Activated naive CD4-positive, alpha-beta T cell treated with anti-CD3 and anti-CD28 coated beads, Interleukin-2, amount 50 U/mL, for 24 hours (primary cell): ENCODE measurements at regions not wholly inside any gene's neighbourhood (a gene's known extent, or its start where the extent isn't known, plus 50 kb on each side); places are given as distances from the start of the nearest gene placed in this dataset.
"Not testable (repeated sequence)": the region's sequence is repeated elsewhere in the genome, so short reads cannot be mapped to it uniquely, and the experiment has no call there.

Experiments
- H3K27ac Mint-ChIP-seq: one replicate; pipeline ENCODE4 v1.8.0; 2021; ENCODE audit warnings: mild to moderate bottlenecking, mixed read lengths
- H3K27me3 Mint-ChIP-seq: one replicate; pipeline ENCODE4 v1.8.0; 2021; ENCODE audit warnings: mixed read lengths
- H3K36me3 Mint-ChIP-seq: one replicate; pipeline ENCODE4 v1.8.0; 2021; ENCODE audit warnings: mixed read lengths
- H3K4me1 Mint-ChIP-seq: one replicate; pipeline ENCODE4 v1.8.0; 2021; ENCODE audit warnings: mixed read lengths
- H3K4me3 Mint-ChIP-seq: one replicate; pipeline ENCODE4 v1.8.0; 2021; ENCODE audit warnings: mild to moderate bottlenecking, mixed read lengths
- H3K9me3 Mint-ChIP-seq: one replicate; pipeline ENCODE4 v1.8.0; 2021; ENCODE audit warnings: mixed read lengths

- Mint-ChIP-seq H3K9me3 (no peaks in the 10 kb centered on the region), H3K4me1 (no peaks in the 10 kb centered on the region), H3K4me3 (no peak overlapping the region), H3K27ac (no peak overlapping the region), H3K27me3 (peaks cover 39% of the 10 kb centered on the region), H3K36me3 (peaks cover 2% of the 10 kb centered on the region)
Observed at GRCh38 chr5:138702166-138703077, 50.8 kb upstream of the CTNNA1 start.

- Mint-ChIP-seq H3K27me3 (peaks cover 40% of the 10 kb centered on the region), H3K9me3 (no peaks in the 10 kb centered on the region), H3K27ac (no peak overlapping the region), H3K4me1 (no peaks in the 10 kb centered on the region), H3K36me3 (peaks cover 2% of the 10 kb centered on the region), H3K4me3 (no peak overlapping the region)
Observed at GRCh38 chr5:138701678-138702077, 51.5 kb upstream of the CTNNA1 start.

GRCh38 chr5:138700581-138701362, 52.5 kb upstream of the CTNNA1 start:
- Mint-ChIP-seq H3K36me3 (peaks cover 2% of the 10 kb centered on the region), H3K4me1 (no peaks in the 10 kb centered on the region), H3K27ac (no peak overlapping the region), H3K9me3 (no peaks in the 10 kb centered on the region), H3K4me3 (no peak overlapping the region), H3K27me3 (peaks cover 39% of the 10 kb centered on the region)

GRCh38 chr5:138699482-138699881, 53.7 kb upstream of the CTNNA1 start:
- Mint-ChIP-seq H3K27me3 (peaks cover 38% of the 10 kb centered on the region), H3K27ac (no peak overlapping the region), H3K9me3 (no peaks in the 10 kb centered on the region), H3K4me1 (no peaks in the 10 kb centered on the region), H3K36me3 (peaks cover 2% of the 10 kb centered on the region), H3K4me3 (no peak overlapping the region)

DNA sequence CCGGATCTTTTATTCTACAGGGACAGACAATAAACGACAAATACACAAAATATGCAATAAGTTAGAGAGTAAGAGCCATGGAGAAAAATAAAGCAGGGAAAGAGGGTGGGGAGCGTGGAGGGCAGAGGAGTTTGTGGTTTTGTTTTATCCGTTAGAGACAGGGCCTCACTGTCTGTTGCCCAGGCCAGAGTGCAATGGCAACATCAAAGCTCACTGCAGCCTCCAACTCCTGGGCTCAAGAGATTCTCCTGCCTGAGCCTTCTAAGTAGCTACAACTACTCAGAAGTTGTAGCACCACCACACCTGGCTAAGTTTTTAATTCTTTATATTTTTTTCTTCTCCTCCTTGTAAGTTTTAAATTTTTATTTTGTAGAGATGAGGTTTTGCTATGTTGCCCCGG, 54.5 kb upstream of the CTNNA1 start:
- Mint-ChIP-seq H3K4me3 (no peak overlapping the region), H3K36me3 (peaks cover 2% of the 10 kb centered on the region), H3K27ac (no peak overlapping the region), H3K27me3 (peaks cover 42% of the 10 kb centered on the region), H3K9me3 (no peaks in the 10 kb centered on the region), H3K4me1 (no peaks in the 10 kb centered on the region)

DNA sequence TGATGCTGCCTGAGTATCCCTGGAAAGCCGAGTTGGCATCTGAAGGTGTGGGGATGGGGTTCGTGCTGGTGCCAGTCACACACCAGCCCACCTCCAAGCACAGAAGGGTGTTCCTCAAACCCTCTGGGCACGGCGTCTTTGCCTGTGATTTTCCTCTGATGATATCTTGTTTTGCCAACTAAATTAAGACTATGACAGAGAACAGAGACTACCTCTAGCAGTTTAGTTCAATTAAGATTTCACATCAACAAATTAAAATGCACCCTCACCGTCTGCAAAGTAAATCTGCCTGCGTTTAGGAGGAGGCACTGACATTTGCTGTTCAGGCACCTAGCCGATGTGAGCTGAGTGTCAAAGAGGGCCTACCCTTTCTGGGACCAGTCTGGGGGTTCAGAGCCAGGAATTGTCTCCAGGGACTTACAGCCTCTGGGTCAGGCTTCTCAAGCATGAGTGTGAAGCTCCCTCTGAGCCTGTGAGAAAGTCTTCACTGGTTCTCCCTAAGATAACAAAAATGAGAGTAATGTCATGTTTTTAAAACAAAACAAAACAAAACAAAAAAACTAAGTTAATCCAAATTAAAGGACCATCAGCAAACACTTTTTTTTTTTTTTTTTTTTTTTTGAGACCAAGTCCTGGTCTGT, 55.4 kb upstream of the CTNNA1 start:
- Mint-ChIP-seq H3K36me3 (peaks cover 2% of the 10 kb centered on the region), H3K9me3 (no peaks in the 10 kb centered on the region), H3K27me3 (peaks cover 38% of the 10 kb centered on the region), H3K27ac (no peak overlapping the region), H3K4me1 (no peaks in the 10 kb centered on the region), H3K4me3 (no peak overlapping the region)

GRCh38 chr5:138696501-138696900, 56.7 kb upstream of the CTNNA1 start:
- peaks cover 3% of the 10 kb centered on the region for H3K9me3 Mint-ChIP-seq
- no peak overlapping the region for H3K4me3 Mint-ChIP-seq
- peaks cover 40% of the 10 kb centered on the region for H3K27me3 Mint-ChIP-seq
- H3K4me1 Mint-ChIP-seq = peaks cover 3% of the 10 kb centered on the region
- peaks cover 2% of the 10 kb centered on the region for H3K36me3 Mint-ChIP-seq
- H3K27ac Mint-ChIP-seq = no peak overlapping the region

- H3K4me3 Mint-ChIP-seq = no peak overlapping the region
- no peak overlapping the region for H3K27ac Mint-ChIP-seq
- peaks cover 3% of the 10 kb centered on the region for H3K4me1 Mint-ChIP-seq
Observed at GRCh38 chr5:138695781-138696180, 57.4 kb upstream of the CTNNA1 start.

DNA sequence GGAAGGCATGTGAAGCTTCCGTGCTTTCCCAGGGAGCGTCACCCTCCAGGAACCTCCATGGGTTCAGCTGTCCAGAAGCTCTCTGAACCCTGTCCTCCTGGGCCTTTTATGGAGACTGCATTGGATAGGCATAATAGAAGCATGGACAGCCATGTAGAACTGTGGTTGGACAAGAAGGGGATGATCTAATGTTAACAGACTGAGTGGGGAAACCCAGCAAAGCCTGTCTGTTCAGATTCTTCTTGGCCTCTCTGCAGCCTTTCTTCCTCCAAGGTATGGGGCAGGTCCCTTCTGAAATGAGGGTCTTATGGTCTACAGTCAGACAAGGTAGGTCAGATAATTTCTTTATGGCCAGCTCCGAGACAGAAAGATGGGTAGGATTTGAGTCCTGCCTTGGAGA, 59.1 kb upstream of the CTNNA1 start:
- Mint-ChIP-seq H3K4me3 (no peak overlapping the region), H3K4me1 (peaks cover 3% of the 10 kb centered on the region), H3K27ac (no peak overlapping the region), H3K36me3 (no peaks in the 10 kb centered on the region), H3K27me3 (peaks cover 40% of the 10 kb centered on the region), H3K9me3 (peaks cover 4% of the 10 kb centered on the region)

More at GRCh38 chr5:138695781-138696180, 57.4 kb upstream of the CTNNA1 start:
- Mint-ChIP-seq H3K9me3 (peaks cover 4% of the 10 kb centered on the region), H3K27me3 (peaks cover 39% of the 10 kb centered on the region), H3K36me3 (no peaks in the 10 kb centered on the region)

- Mint-ChIP-seq H3K27me3 (peaks cover 39% of the 10 kb centered on the region), H3K4me1 (peaks cover 3% of the 10 kb centered on the region), H3K9me3 (peaks cover 4% of the 10 kb centered on the region), H3K4me3 (no peak overlapping the region), H3K27ac (no peak overlapping the region), H3K36me3 (no peaks in the 10 kb centered on the region)
Observed at GRCh38 chr5:138692370-138692769, 60.9 kb upstream of the CTNNA1 start.

- Mint-ChIP-seq H3K4me1 (peaks cover 1% of the 10 kb centered on the region), H3K9me3 (peaks cover 8% of the 10 kb centered on the region), H3K27me3 (peaks cover 39% of the 10 kb centered on the region), H3K36me3 (no peaks in the 10 kb centered on the region), H3K4me3 (no peak overlapping the region), H3K27ac (no peak overlapping the region)
Observed at GRCh38 chr5:138686668-138687067, 66.6 kb upstream of the CTNNA1 start.

GRCh38 chr5:138685193-138685745, 68.0 kb upstream of the CTNNA1 start:
- no peak overlapping the region for H3K27ac Mint-ChIP-seq
- H3K36me3 Mint-ChIP-seq = no peaks in the 10 kb centered on the region
- H3K4me1 Mint-ChIP-seq = no peaks in the 10 kb centered on the region
- peaks cover 5% of the 10 kb centered on the region for H3K9me3 Mint-ChIP-seq
- H3K27me3 Mint-ChIP-seq = peaks cover 37% of the 10 kb centered on the region
- no peak overlapping the region for H3K4me3 Mint-ChIP-seq

DNA sequence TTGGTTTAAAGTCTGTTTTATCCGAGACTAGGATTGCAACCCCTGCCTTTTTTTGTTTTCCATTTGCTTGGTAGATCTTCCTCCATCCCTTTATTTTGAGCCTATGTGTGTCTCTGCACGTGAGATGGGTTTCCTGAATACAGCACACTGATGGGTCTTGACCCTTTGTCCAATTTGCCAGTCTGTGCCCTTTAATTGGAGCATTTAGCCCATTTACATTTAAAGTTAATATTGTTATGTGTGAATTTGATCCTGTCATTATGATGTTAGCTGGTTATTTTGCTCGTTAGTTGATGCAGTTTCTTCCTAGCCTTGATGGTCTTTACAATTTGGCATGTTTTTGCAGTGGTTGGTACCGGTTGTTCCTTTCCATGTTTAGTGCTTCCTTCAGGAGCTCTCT, 70.8 kb upstream of the CTNNA1 start:
- not testable (repeated sequence) for H3K4me1 Mint-ChIP-seq, H3K27ac Mint-ChIP-seq, H3K36me3 Mint-ChIP-seq, H3K4me3 Mint-ChIP-seq
- H3K27me3 Mint-ChIP-seq = peaks cover 39% of the 10 kb centered on the region
- peaks cover 11% of the 10 kb centered on the region for H3K9me3 Mint-ChIP-seq

DNA sequence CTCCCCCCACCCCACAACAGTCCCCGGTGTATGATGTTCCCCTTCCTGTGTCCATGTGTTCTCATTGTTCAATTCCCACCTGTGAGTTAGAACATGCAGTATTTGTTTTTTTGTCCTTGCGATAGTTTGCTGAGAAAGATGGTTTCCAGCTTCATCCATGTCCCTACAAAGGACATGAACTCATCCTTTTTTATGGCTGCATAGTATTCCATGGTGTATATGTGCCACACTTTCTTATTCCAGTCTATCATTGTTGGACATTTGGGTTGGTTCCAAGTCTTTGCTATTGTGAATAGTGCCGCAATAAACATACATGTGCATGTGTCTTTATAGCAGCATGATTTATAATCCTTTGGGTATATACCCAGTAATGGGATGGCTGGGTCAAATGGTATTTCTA, 74.4 kb upstream of the CTNNA1 start:
- Mint-ChIP-seq H3K27me3 (peaks cover 41% of the 10 kb centered on the region), H3K27ac (peak overlapping the region; percentile 68), H3K9me3 (peaks cover 11% of the 10 kb centered on the region)
- H3K4me3 Mint-ChIP-seq, H3K36me3 Mint-ChIP-seq, H3K4me1 Mint-ChIP-seq: not testable (repeated sequence)

DNA sequence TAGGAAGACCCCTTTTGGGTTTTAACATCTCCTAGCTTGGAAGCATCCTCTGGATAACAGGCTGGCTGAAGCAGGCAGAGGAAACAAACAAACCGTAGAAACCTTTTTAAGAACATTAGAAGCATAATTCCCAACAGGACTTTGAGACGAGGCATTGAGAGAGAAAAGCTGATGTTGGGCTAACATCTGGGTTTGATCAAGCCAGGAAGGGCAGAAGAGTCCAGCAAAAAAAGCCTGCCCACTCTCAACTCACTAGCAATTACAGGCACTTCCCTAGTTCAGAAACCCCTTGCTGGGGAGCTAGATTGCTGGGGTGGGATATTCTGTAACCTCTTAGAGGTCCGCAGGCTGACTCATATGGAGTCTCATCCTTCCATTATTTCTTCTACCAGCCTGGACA, 75.4 kb upstream of the CTNNA1 start:
- Mint-ChIP-seq H3K4me3 (no peak overlapping the region), H3K27ac (no peak overlapping the region), H3K36me3 (peaks cover 4% of the 10 kb centered on the region), H3K9me3 (peaks cover 11% of the 10 kb centered on the region), H3K27me3 (peaks cover 41% of the 10 kb centered on the region), H3K4me1 (no peaks in the 10 kb centered on the region)
